Kidney tubule cell (primary cell): ENCODE measurements at regions not wholly inside any gene's neighbourhood (a gene's known extent, or its start where the extent isn't known, plus 50 kb on each side); places are given as distances from the start of the nearest gene placed in this dataset.
A peak's percentile ranks its signal among the peaks of the same experiment; 100 is the strongest.
"Not testable (repeated sequence)": the region's sequence is repeated elsewhere in the genome, so short reads cannot be mapped to it uniquely, and the experiment has no call there.

Experiments
- DNase-seq: peaks from one replicate; pipeline ENCODE4 v3.0.0-alpha.2; 2018; ENCODE audit warnings: low spot score

DNA sequence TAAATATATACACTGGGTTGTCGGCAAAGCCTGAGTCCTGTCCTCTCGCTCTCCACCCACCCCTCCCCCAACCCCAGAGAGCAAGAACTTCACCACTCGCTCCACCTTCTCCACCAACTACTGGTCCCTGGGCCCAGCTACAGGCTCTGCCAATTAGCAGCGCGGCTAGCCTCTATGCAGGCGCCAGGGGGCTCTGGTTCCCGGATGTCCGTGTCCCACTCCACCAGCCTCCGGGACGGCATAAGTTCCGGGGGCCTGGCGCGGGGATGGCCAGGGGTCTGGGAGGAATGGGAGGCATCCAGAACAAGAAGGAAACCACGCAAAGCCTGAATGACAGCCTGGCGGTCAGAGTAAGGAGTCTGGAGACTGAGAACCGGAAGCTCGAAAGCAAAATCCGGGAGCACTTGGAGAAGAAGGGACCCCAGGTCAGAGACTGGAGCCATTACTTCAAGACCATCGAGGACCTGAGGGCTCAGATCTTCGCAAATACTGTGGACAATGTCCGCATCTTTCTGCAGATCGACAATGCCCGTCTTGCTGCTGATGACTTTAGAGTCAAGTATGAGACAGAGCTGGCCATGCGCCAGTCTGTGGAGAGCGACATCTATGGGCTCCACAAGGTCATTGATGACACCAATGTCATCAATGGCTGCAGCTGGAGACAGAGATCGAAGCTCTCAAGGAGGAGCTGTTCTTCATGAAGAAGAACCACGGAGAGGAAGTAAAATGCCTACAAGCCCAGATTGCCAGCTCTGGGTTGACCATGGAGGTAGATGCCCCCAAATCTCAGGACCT is 224.3 kb upstream of the ID4 start:
- DNase-seq: not testable (repeated sequence)

GRCh38 chr6:19613678-19614077 is 223.5 kb upstream of the ID4 start:
- DNase-seq: peak; percentile 17

DNA sequence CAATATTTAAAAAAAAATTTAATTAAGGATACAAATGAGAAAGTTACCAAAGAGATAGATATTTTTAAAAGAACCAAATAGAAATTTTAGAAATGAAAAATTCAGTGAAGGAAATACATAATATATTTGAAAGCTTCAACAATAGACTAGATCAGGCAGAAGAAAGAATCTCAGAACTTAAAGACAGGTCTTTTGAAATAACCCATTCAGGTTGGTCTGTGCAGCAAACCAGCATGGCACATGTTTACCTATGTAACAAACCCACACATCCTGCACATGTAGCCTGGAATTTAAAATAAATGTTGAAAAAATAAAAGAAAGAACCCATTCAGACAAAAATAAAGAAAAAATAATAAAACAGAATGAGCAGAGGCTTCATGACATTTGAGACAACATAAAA is 221.1 kb upstream of the ID4 start:
- DNase-seq: no peak

DNA sequence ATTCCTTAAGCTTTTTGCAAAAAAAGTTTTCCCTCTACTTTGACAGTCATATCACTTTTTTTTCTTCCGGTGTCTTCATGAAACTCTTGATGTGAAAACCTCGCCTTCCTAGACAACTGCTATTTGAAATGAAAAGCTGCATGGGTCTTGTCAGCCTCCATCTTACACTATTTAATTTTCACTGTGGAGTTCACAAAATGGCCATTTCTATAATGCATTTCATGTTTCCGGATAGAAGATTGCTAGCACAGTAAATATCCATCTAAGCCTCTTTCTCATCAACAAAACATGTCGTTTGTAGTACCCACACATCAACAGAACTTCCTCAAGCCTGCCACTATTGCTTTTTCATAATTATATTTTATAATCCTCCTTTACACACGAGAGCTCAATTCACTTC is 204.9 kb upstream of the ID4 start:
- no peak for DNase-seq

GRCh38 chr6:19632786-19633185 is 204.4 kb upstream of the ID4 start:
- DNase-seq: no peak

- DNase-seq: no peak
Observed at GRCh38 chr6:19635728-19636127, 201.4 kb upstream of the ID4 start.

DNA sequence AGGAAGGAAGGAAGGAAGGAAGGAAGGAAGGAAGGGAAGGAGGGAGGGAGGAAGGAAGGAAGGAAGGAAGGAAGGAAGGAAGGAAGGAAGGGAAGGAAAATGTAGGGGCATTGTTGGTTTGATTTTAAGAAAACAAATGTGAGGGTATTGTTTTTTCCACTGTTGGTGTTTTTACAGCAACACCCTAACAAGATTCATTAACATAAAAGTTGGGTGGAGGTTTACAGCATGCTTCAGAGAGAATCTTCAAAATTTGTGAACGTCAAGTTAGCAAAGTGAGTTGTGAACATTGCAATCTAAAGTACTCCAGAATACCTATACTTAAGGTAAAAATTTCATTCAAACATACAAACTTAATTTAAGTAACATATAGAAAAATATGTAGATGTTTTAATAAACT is 200.2 kb upstream of the ID4 start:
- DNase-seq: no peak

GRCh38 chr6:19638931-19639330 is 198.2 kb upstream of the ID4 start:
- no peak for DNase-seq

DNA sequence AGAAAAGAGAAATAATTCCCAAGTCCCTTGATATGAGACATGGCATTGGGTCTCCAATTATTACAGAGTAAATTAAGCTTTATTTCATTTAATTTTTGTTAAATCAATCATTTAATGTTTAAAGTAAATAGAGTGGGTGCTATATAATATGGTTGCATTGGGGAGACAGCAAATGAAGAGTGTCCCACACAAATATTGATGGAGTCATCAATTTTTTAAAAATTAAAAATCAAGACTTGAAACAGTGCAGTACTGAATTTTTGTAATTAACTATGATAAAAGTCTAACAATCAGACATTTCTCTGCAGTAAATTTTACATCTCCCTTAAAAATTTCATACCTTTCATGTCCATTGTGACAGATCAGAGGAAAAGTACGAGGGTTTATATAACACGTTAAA is 193.9 kb upstream of the ID4 start:
- DNase-seq: no peak

DNA sequence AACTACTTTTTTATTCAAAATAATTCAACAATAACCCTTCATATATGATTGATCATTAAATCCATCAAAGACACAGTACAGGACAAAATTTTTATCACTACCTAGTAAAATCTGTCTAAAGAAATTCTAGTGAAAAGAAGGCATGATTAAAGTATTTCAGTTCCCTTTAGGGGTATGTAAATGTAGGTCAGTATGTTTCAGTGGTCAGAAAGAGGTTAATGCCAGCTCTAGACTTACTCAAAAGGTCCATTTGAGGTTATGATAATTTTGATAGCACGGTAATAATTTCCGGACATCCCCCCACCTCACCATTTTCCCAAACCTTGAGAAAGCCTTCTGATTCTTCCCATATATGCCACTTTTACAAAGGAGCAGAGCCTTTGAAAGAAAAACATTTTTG is 193.5 kb upstream of the ID4 start:
- no peak for DNase-seq

GRCh38 chr6:19655744-19656143 is 181.4 kb upstream of the ID4 start:
- DNase-seq: no peak

DNA sequence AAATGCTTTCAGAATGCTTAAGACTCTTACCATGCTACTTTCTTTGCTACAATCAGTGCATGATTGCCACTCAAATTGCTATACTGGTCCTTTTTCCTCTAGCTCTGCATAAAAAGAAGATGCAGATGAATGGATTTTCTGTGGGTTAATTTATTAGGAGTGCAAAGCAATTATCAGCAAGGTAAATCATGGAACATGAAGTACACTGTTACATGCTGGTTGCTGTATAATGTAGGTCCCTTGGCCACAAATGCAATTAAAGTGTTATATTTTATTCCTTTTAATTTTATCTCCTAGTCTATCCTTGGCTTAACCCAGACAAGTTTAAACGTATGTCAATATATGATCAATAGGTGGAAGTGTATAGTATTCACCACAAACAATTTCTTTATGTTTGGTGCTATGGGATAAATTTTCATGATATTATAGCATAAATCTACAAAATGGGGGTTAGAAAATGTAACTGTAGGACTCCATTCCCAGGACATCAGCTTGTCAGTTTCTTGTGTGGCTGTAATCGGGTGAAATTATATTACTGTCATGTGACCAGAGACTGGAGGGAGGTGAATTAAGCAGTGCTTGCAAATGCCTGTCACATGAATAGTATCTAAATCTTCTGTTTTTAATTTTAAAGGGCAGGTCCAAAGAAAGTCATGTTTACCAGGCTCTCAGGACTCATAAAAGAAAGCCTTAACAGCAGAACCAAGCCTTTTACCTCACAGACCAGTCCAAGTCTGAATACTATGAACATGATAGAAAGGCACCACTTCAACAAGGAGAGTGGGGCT is 176.9 kb upstream of the ID4 start:
- DNase-seq: no peak

GRCh38 chr6:19662911-19663310 is 174.3 kb upstream of the ID4 start:
- no peak for DNase-seq

- DNase-seq: no peak
Observed at GRCh38 chr6:19663479-19663878, 173.7 kb upstream of the ID4 start.

- peak; percentile 30 for DNase-seq
Observed at GRCh38 chr6:19664050-19664449, 173.1 kb upstream of the ID4 start.

- DNase-seq: no peak
Observed at GRCh38 chr6:19664878-19665612, 172.1 kb upstream of the ID4 start.

- no peak for DNase-seq
Observed at GRCh38 chr6:19665613-19665909, 171.6 kb upstream of the ID4 start.

- DNase-seq: no peak
Observed at GRCh38 chr6:19668710-19669109, 168.5 kb upstream of the ID4 start.

GRCh38 chr6:19669206-19669605 is 168.0 kb upstream of the ID4 start:
- peak; percentile 7 for DNase-seq

DNA sequence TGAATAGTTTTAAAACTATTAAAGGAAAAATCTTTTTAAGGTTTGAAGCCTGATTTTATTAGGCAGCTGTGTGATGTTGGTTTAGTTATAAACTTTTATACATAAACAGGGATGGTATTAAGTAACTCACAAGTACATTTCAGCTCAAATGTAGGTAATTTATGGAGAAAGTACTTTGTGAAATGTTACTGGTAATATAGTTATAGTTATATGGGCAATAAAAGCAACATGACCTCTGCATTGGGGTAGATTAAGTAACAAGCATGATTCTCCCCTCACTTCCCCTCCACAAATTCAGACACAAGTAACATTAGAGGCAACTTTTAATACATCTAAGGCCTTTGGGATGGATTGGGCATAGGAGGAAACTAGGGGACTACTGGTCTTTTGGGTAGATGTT is 154.3 kb upstream of the ID4 start:
- no peak for DNase-seq

- DNase-seq: no peak
Observed at GRCh38 chr6:19690325-19691075, 146.7 kb upstream of the ID4 start.

DNA sequence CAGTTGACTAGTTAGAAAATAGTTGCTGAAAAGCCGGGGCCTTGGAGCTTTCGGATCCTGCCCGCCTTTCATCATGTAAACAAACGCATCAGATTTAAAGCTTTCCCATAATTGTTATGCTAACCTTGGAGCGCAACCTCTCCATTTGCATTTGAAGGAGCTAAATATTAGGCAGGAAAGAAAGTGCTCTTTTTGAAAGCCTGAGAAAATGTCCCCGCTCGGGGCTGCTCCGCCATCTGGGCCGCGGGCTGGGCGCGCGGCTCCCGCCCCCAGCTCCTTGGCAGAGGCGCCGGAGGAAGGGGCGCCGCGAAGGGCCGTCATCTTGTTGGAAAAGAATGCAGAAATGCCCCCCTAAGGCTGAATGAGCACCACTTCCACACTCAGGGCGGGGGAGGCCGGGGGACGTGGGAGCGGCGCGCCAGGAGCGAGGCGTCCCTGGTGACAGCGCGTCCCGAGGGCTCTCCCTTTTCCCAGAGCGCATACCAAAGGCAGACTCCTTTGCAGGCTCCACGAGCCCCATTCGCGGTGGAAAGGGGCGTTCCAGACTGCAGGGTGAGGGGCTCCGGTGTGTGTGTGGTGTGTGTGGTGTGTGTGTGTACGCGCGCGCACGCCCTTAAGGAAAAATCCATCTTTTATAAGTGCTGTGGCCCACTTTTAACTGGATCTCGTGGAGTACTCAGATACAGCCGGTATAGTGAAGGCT is 145.6 kb upstream of the ID4 start:
- DNase-seq: no peak
